ENCODE measurements at regions not wholly inside any gene's neighbourhood (a gene's known extent, or its start where the extent isn't known, plus 50 kb on each side); places are given as distances from the start of the nearest gene placed in this dataset.
A peak's percentile ranks its signal among the peaks of the same experiment; 100 is the strongest.

GRCh38 chr9:20040991-20041696, 252.3 kb upstream of the SLC24A2 start:
- Histone ChIP-seq H3K27me3 (no peaks in the 10 kb centered on the region), H3K4me3 (no peak overlapping the region), H3K27ac (no peak overlapping the region), H3K36me3 (no peaks in the 10 kb centered on the region), H3K4me1 (no peaks in the 10 kb centered on the region), H3K9me3 (no peaks in the 10 kb centered on the region)
- WGBS = 73% methylated on average over 14 of the region's 14 CpGs
- TF ChIP-seq POLR2A (IDR thresholded peaks at IDR 0.05) (no peak), POLR2AphosphoS5 (IDR thresholded peaks at IDR 0.05) (no peak), EP300 (IDR thresholded peaks at IDR 0.05) (no peak)
- TF ChIP-seq, protein P1, sequence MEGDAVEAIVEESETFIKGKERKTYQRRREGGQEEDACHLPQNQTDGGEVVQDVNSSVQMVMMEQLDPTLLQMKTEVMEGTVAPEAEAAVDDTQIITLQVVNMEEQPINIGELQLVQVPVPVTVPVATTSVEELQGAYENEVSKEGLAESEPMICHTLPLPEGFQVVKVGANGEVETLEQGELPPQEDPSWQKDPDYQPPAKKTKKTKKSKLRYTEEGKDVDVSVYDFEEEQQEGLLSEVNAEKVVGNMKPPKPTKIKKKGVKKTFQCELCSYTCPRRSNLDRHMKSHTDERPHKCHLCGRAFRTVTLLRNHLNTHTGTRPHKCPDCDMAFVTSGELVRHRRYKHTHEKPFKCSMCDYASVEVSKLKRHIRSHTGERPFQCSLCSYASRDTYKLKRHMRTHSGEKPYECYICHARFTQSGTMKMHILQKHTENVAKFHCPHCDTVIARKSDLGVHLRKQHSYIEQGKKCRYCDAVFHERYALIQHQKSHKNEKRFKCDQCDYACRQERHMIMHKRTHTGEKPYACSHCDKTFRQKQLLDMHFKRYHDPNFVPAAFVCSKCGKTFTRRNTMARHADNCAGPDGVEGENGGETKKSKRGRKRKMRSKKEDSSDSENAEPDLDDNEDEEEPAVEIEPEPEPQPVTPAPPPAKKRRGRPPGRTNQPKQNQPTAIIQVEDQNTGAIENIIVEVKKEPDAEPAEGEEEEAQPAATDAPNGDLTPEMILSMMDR (IDR thresholded peaks at IDR 0.05) = no peak
- no peak for DNase-seq (ENCODE audit: low spot score in 2 of 2)

- no peak overlapping the region for H3K4me3 ChIP-seq
- peaks cover 3% of the 10 kb centered on the region for H3K4me1 ChIP-seq
- no peaks in the 10 kb centered on the region for H3K27me3 ChIP-seq
- H3K36me3 ChIP-seq = no peaks in the 10 kb centered on the region
- no peak for DNase-seq (ENCODE audit: low spot score in 2 of 2)
- H3K9me3 ChIP-seq = no peaks in the 10 kb centered on the region
- H3K27ac ChIP-seq = no peak overlapping the region
- TF ChIP-seq, protein P1 (IDR thresholded peaks at IDR 0.05) = no peak
- TF ChIP-seq POLR2A (IDR thresholded peaks at IDR 0.05) (no peak), POLR2AphosphoS5 (IDR thresholded peaks at IDR 0.05) (no peak), EP300 (IDR thresholded peaks at IDR 0.05) (no peak)
- WGBS = 86% methylated on average over 1 of the region's 1 CpG
Observed at GRCh38 chr9:20037699-20038098, 248.9 kb upstream of the SLC24A2 start.

- WGBS = 44% methylated on average over 2 of the region's 2 CpGs
Observed at GRCh38 chr9:20033511-20033910, 244.7 kb upstream of the SLC24A2 start.

DNA sequence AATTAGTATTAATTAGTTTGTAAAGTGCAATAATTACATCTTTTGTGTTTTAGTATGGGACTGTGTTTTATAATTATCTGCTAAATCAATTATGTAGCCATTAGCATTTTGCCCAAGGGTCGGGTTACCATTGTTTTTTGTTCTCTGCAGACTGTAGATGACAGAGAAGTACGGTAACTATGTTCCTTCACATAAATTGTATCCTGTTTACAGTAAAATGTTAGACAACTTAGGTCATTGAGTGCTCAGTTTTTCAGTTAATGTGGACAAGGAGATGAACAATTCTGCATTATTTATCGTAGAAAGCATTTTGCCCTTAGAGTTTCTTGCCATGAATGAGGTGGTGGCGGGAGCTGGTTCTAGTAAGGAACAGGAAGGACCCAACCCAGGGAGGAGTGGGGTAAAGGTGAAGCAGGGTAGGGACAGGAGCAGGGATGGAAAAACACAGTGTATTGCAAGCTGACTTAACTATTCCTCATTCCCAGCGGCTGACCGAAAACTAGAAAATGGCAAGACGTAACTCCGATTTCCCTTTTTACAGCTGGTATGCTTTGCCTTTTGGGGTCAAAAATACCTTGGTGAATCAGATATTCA, 243.7 kb upstream of the SLC24A2 start:
- no peak overlapping the region for H3K4me3 ChIP-seq
- H3K36me3 ChIP-seq = no peaks in the 10 kb centered on the region
- H3K4me1 ChIP-seq = peaks cover 3% of the 10 kb centered on the region
- no peak for TF ChIP-seq EP300 (IDR thresholded peaks at IDR 0.05)
- no peak for TF ChIP-seq POLR2A (IDR thresholded peaks at IDR 0.05)
- TF ChIP-seq, protein P1 (IDR thresholded peaks at IDR 0.05) = no peak
- TF ChIP-seq POLR2AphosphoS5 (IDR thresholded peaks at IDR 0.05) = no peak
- H3K27me3 ChIP-seq = no peaks in the 10 kb centered on the region
- 73% methylated on average over 8 of the region's 8 CpGs for WGBS
- H3K9me3 ChIP-seq = no peaks in the 10 kb centered on the region
- DNase-seq (ENCODE audit: low spot score in 2 of 2) = no peak
- peak overlapping the region; percentile 60 for H3K27ac ChIP-seq

More at GRCh38 chr9:20033511-20033910, 244.7 kb upstream of the SLC24A2 start:
- Histone ChIP-seq H3K4me1 (peaks cover 3% of the 10 kb centered on the region), H3K27me3 (no peaks in the 10 kb centered on the region), H3K9me3 (no peaks in the 10 kb centered on the region), H3K36me3 (no peaks in the 10 kb centered on the region), H3K4me3 (no peak overlapping the region), H3K27ac (peak overlapping the region; percentile 60)
- no peak for DNase-seq (ENCODE audit: low spot score in 2 of 2)
- no peak for TF ChIP-seq POLR2AphosphoS5 (IDR thresholded peaks at IDR 0.05)

- DNase-seq (ENCODE audit: low spot score in 2 of 2) = no peak
- no peaks in the 10 kb centered on the region for H3K27me3 ChIP-seq
- no peaks in the 10 kb centered on the region for H3K36me3 ChIP-seq
- TF ChIP-seq EP300 (IDR thresholded peaks at IDR 0.05) (no peak), POLR2A (IDR thresholded peaks at IDR 0.05) (no peak), POLR2AphosphoS5 (IDR thresholded peaks at IDR 0.05) (no peak)
- TF ChIP-seq, protein P1 (IDR thresholded peaks at IDR 0.05) = no peak
- H3K9me3 ChIP-seq = no peaks in the 10 kb centered on the region
- peak overlapping the region; percentile 7 for H3K27ac ChIP-seq
- 86% methylated on average over 6 of the region's 6 CpGs for WGBS
- H3K4me3 ChIP-seq = no peak overlapping the region
- H3K4me1 ChIP-seq = peaks cover 3% of the 10 kb centered on the region
Observed at GRCh38 chr9:20031836-20032235, 243.0 kb upstream of the SLC24A2 start.

Data from suprapubic skin (tissue), 4 donors.